H9 (cell line): ENCODE measurements at regions not wholly inside any gene's neighbourhood (a gene's known extent, or its start where the extent isn't known, plus 50 kb on each side); places are given as distances from the start of the nearest gene placed in this dataset.

ENCODE experiments used
- DNase-seq: peaks from one replicate; pipeline ENCODE4 v3.0.0-alpha.2; 2017
- H2AFZ ChIP-seq: one replicate; pipeline ENCODE4 v1.6.1; 2013; ENCODE audit warnings: mild to moderate bottlenecking, low read length, control low read depth, moderate library complexity
- H2AK5ac ChIP-seq: 2 replicates; pipeline ENCODE4 v1.6.1; 2013; ENCODE audit warnings: low read length, control low read depth, mixed read lengths; ENCODE audit not compliant: insufficient read length
- H2BK120ac ChIP-seq: one replicate; pipeline ENCODE4 v1.6.1; 2013; ENCODE audit warnings: low read depth, mild to moderate bottlenecking, low read length, control low read depth, inconsistent platforms; ENCODE audit not compliant: poor library complexity, severe bottlenecking
- H2BK12ac ChIP-seq: 2 replicates; pipeline ENCODE4 v1.6.1; 2013; ENCODE audit warnings: low read length, control low read depth, mixed read lengths, low read depth; ENCODE audit not compliant: insufficient read length
- H2BK15ac ChIP-seq: 2 replicates; pipeline ENCODE4 v1.6.1; 2013; ENCODE audit warnings: low read depth, low read length, control low read depth
- H2BK20ac ChIP-seq: one replicate; pipeline ENCODE4 v1.6.1; 2013; ENCODE audit warnings: low read depth, mild to moderate bottlenecking, low read length, control low read depth, inconsistent platforms; ENCODE audit not compliant: poor library complexity, severe bottlenecking
- H2BK5ac ChIP-seq: 2 replicates; pipeline ENCODE4 v1.6.1; 2013; ENCODE audit warnings: low read length, control low read depth, mixed read lengths; ENCODE audit not compliant: insufficient read length
- H3K14ac ChIP-seq: 2 replicates; pipeline ENCODE4 v1.6.1; 2013; ENCODE audit warnings: low read length, control low read depth; ENCODE audit not compliant: insufficient read depth
- H3K18ac ChIP-seq: 2 replicates; pipeline ENCODE4 v1.6.1; 2013; ENCODE audit warnings: low read depth, mild to moderate bottlenecking, mixed read lengths, low read length, control low read depth; ENCODE audit not compliant: insufficient read length
- H3K23ac ChIP-seq: 2 replicates; pipeline ENCODE4 v1.6.1; 2013; ENCODE audit warnings: low read length, control low read depth, mixed read lengths, low read depth; ENCODE audit not compliant: insufficient read length
- H3K23me2 ChIP-seq: 2 replicates; pipeline ENCODE4 v1.6.1; 2013; ENCODE audit warnings: low read depth, mild to moderate bottlenecking, mixed read lengths, low read length, control low read depth; ENCODE audit not compliant: insufficient read length, poor library complexity, severe bottlenecking
- H3K27ac ChIP-seq: 2 replicates; pipeline ENCODE4 v1.5.1; 2013; ENCODE audit warnings: low read length, control low read depth, mixed read lengths, low read depth; ENCODE audit not compliant: insufficient read length
- H3K27me3 ChIP-seq: 2 replicates; pipeline ENCODE4 v1.6.1; 2013; ENCODE audit warnings: low read length, control low read depth, inconsistent platforms; ENCODE audit not compliant: insufficient read depth
- H3K4ac ChIP-seq: 2 replicates; pipeline ENCODE4 v1.6.1; 2013; ENCODE audit warnings: low read depth, mild to moderate bottlenecking, control low read depth, inconsistent platforms, low read length, moderate library complexity
- H3K4me1 ChIP-seq: 2 replicates; pipeline ENCODE4 v1.6.1; 2013; ENCODE audit warnings: low read length, control low read depth, inconsistent platforms; ENCODE audit not compliant: insufficient read depth
- H3K4me2 ChIP-seq: 2 replicates; pipeline ENCODE4 v1.6.1; 2013; ENCODE audit warnings: low read length, control low read depth, mixed read lengths; ENCODE audit not compliant: insufficient read length, insufficient read depth
- H3K56ac ChIP-seq: 2 replicates; pipeline ENCODE4 v1.6.1; 2013; ENCODE audit warnings: low read depth, mild to moderate bottlenecking, mixed read lengths, low read length, control low read depth; ENCODE audit not compliant: insufficient read length
- H3K79me1 ChIP-seq: 2 replicates; pipeline ENCODE4 v1.6.1; 2013; ENCODE audit warnings: low read depth, mild to moderate bottlenecking, moderate library complexity, low read length, control low read depth, inconsistent platforms; ENCODE audit not compliant: insufficient read depth, poor library complexity, severe bottlenecking
- H3K79me2 ChIP-seq: 2 replicates; pipeline ENCODE4 v1.6.1; 2013; ENCODE audit warnings: low read length, control low read depth, inconsistent platforms; ENCODE audit not compliant: insufficient read depth
- H3K9ac ChIP-seq: 2 replicates; pipeline ENCODE4 v1.6.1; 2013; ENCODE audit warnings: low read length, control low read depth, mixed read lengths; ENCODE audit not compliant: insufficient read length; ENCODE audit errors: extremely low read depth
- H3K9me3 ChIP-seq: one replicate; pipeline ENCODE4 v1.6.1; 2013; ENCODE audit warnings: low read depth, low read length, inconsistent platforms; ENCODE audit not compliant: control insufficient read depth
- H3T11ph ChIP-seq: one replicate; pipeline ENCODE4 v1.6.1; 2013; ENCODE audit warnings: mild to moderate bottlenecking, low read length, control low read depth, inconsistent platforms
- H4K20me1 ChIP-seq: one replicate; pipeline ENCODE4 v1.6.1; 2013; ENCODE audit not compliant: control insufficient read depth, insufficient read length, insufficient read depth
- H4K5ac ChIP-seq: 2 replicates; pipeline ENCODE4 v1.6.1; 2013; ENCODE audit warnings: low read depth, mild to moderate bottlenecking, mixed read lengths, low read length, control low read depth; ENCODE audit not compliant: insufficient read length
- H4K8ac ChIP-seq: replicated peaks from 2 replicates; pipeline ENCODE4 v1.6.1; 2013; ENCODE audit warnings: low read length, control low read depth, mixed read lengths, low read depth; ENCODE audit not compliant: insufficient read length
- H4K91ac ChIP-seq: 2 replicates; pipeline ENCODE4 v1.6.1; 2013; ENCODE audit warnings: low read depth, mild to moderate bottlenecking, moderate library complexity, mixed read lengths, low read length, control low read depth; ENCODE audit not compliant: insufficient read length
- H3K27ac Mint-ChIP-seq, 3 experiments: 2 replicates in 2 of 3; 3 replicates in 1 of 3; pipeline ENCODE4 v1.8.0; 2020 to 2021; ENCODE audit warnings: mixed read lengths in 3 of 3, mild to moderate bottlenecking in 1 of 3, moderate library complexity in 1 of 3
- H3K27me3 Mint-ChIP-seq: 2 replicates; pipeline ENCODE4 v1.8.0; 2021; ENCODE audit warnings: low read depth, mild to moderate bottlenecking, moderate library complexity, mixed read lengths
- H3K36me3 Mint-ChIP-seq, 3 experiments: 2 replicates in 2 of 3; 3 replicates in 1 of 3; pipeline ENCODE4 v1.8.0; 2020 to 2021; ENCODE audit warnings: low read depth in 3 of 3, mixed read lengths in 3 of 3; ENCODE audit not compliant: insufficient read depth in 1 of 3
- H3K4me1 Mint-ChIP-seq, 2 experiments: 2 replicates each; pipeline ENCODE4 v1.8.0; 2020; ENCODE audit warnings: mixed read lengths in 2 of 2
- H3K4me3 Mint-ChIP-seq, 2 experiments: 2 replicates in 1 of 2; 3 replicates in 1 of 2; pipeline ENCODE4 v1.8.0; 2020 to 2021; ENCODE audit warnings: mild to moderate bottlenecking in 2 of 2, mixed read lengths in 2 of 2, moderate library complexity in 1 of 2
- H3K9me3 Mint-ChIP-seq, 2 experiments: 2 replicates in 1 of 2; 3 replicates in 1 of 2; pipeline ENCODE4 v1.8.0; 2020; ENCODE audit warnings: mild to moderate bottlenecking in 2 of 2, mixed read lengths in 2 of 2, moderate library complexity in 1 of 2
- CTCF ChIP-seq: fragments of 200-600 bp; sonication (generic); conservative IDR thresholded peaks from 3 replicates; pipeline ENCODE4 v1.8.0; 2021; ENCODE audit warnings: antibody characterized with exemption, mild to moderate bottlenecking
- WGBS: extraction: QIAGEN DNeasy Blood & Tissue Kit; methylation state at CpG from one replicate; pipeline ENCODE4 v1.1.7; 2013; ENCODE audit warnings: missing lambda C conversion rate, low lambda C conversion rate, mixed read lengths; ENCODE audit not compliant: insufficient read length; ENCODE audit errors: extremely low coverage; 5-methylcytosine and 5-hydroxymethylcytosine counted together

GRCh38 chr4:97496298-97496873, 646.9 kb downstream of the STPG2 start:
- Mint-ChIP-seq H3K36me3 (no peaks in the 10 kb centered on the region), H3K27ac (peak overlapping the region in 2 of 3 experiments; percentile 36 to 73; a peak in 3 of 7 replicates), H3K4me3 (no peak overlapping the region), H3K4me1 (peaks cover 33 to 36% of the 10 kb centered on the region in 2 experiments), H3K27me3 (no peaks in the 10 kb centered on the region), H3K9me3 (no peaks in the 10 kb centered on the region)
- H3K56ac ChIP-seq, result no peak overlapping the region
- no peak overlapping the region for H2BK20ac ChIP-seq
- H3K23me2 ChIP-seq, result no peaks in the 10 kb centered on the region
- no peak overlapping the region for H3K18ac ChIP-seq
- H2AFZ ChIP-seq, result no peak overlapping the region
- WGBS, result no CpG with 5 or more reads among the region's 3 CpGs
- H4K5ac ChIP-seq, result no peak overlapping the region
- H3K4ac ChIP-seq, result no peak overlapping the region
- TF ChIP-seq CTCF, result no peak
- H3K9me3 ChIP-seq, result no peaks in the 10 kb centered on the region
- no peak overlapping the region for H3T11ph ChIP-seq
- no peak overlapping the region for H4K8ac ChIP-seq
- H2BK12ac ChIP-seq, result no peak overlapping the region
- no peaks in the 10 kb centered on the region for H3K79me1 ChIP-seq
- H3K4me1 ChIP-seq, result peaks cover 5% of the 10 kb centered on the region; the same call in 1 of the 2 replicates
- no peak overlapping the region for H2AK5ac ChIP-seq
- H2BK120ac ChIP-seq, result no peak overlapping the region
- H2BK5ac ChIP-seq, result no peak overlapping the region
- no peak overlapping the region for H3K14ac ChIP-seq
- H3K79me2 ChIP-seq, result no peaks in the 10 kb centered on the region
- no peak for DNase-seq
- no peak overlapping the region for H3K23ac ChIP-seq
- H3K27me3 ChIP-seq, result no peaks in the 10 kb centered on the region
- H2BK15ac ChIP-seq, result no peak overlapping the region
- no peak overlapping the region for H3K9ac ChIP-seq
- no peak overlapping the region for H3K4me2 ChIP-seq
- no peak overlapping the region for H4K91ac ChIP-seq
- no peaks in the 10 kb centered on the region for H4K20me1 ChIP-seq
- no peak overlapping the region for H3K27ac ChIP-seq
